ENCODE measurements at regions not wholly inside any gene's neighbourhood (a gene's known extent, or its start where the extent isn't known, plus 50 kb on each side); places are given as distances from the start of the nearest gene placed in this dataset.

DNA sequence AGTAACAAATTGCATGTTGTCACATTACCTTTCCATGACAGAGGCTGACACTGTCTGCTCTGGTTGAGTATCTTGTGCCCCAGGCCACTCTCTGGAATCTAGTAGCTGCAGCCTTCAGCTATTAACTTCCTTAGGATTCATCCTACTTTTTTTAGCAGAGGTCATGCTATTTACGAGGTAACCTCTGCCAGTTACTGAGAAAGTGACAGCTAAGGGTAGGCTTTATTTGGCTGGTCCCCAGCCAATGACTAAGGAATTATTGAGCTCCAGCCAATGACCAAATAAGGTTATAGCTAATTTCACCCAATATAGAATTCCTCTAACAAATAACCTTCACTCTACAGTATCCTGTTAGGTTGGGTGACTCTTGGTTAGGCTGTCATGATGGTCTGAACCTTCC lies 1361.7 kb downstream of the XPNPEP1 start:
- no peaks in the 10 kb centered on the region for H3K9me3 ChIP-seq (ENCODE audit: insufficient read depth, low read depth, low read length)
- H4K20me1 ChIP-seq (ENCODE audit: insufficient read depth, low read length, poor library complexity, severe bottlenecking), result no peaks in the 10 kb centered on the region
- no peaks in the 10 kb centered on the region for H3K79me2 ChIP-seq (ENCODE audit: insufficient read depth, low read length)
- no peak overlapping the region for H2AFZ ChIP-seq (ENCODE audit: low read length)
- H3K36me3 ChIP-seq (ENCODE audit: insufficient read depth, low read length), result no peaks in the 10 kb centered on the region
- no peak overlapping the region for H3K4me3 ChIP-seq (ENCODE audit: low read length, poor library complexity, severe bottlenecking)
- H3K4me2 ChIP-seq (ENCODE audit: low read depth, low read length, poor library complexity, severe bottlenecking), result no peak overlapping the region
- no peaks in the 10 kb centered on the region for H3K9me2 ChIP-seq (replicated peaks; ENCODE audit: low read depth, low read length)
- TF ChIP-seq, protein P1, sequence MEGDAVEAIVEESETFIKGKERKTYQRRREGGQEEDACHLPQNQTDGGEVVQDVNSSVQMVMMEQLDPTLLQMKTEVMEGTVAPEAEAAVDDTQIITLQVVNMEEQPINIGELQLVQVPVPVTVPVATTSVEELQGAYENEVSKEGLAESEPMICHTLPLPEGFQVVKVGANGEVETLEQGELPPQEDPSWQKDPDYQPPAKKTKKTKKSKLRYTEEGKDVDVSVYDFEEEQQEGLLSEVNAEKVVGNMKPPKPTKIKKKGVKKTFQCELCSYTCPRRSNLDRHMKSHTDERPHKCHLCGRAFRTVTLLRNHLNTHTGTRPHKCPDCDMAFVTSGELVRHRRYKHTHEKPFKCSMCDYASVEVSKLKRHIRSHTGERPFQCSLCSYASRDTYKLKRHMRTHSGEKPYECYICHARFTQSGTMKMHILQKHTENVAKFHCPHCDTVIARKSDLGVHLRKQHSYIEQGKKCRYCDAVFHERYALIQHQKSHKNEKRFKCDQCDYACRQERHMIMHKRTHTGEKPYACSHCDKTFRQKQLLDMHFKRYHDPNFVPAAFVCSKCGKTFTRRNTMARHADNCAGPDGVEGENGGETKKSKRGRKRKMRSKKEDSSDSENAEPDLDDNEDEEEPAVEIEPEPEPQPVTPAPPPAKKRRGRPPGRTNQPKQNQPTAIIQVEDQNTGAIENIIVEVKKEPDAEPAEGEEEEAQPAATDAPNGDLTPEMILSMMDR (conservative IDR thresholded peaks at IDR 0.05; ENCODE audit: low read length), result no peak
- TF ChIP-seq EZH2phosphoT487 (IDR thresholded peaks at IDR 0.05; ENCODE audit: borderline replicate concordance), result no peak
- H3K9ac ChIP-seq (ENCODE audit: low read depth, low read length, poor library complexity, severe bottlenecking), result no peak overlapping the region
- H3K27me3 ChIP-seq (ENCODE audit: insufficient read depth, low read length, poor library complexity, severe bottlenecking), result no peaks in the 10 kb centered on the region
- H3F3A ChIP-seq (ENCODE audit: low read depth), result no peaks in the 10 kb centered on the region
- H3K4me1 ChIP-seq (ENCODE audit: insufficient read depth, low read length, poor library complexity, severe bottlenecking), result no peaks in the 10 kb centered on the region

GRCh38 chr10:108560488-108560887 lies 1362.8 kb downstream of the XPNPEP1 start:
- no peak overlapping the region for H2AFZ ChIP-seq (ENCODE audit: low read length)
- H4K20me1 ChIP-seq (ENCODE audit: insufficient read depth, low read length, poor library complexity, severe bottlenecking), result no peaks in the 10 kb centered on the region
- H3K27me3 ChIP-seq (ENCODE audit: insufficient read depth, low read length, poor library complexity, severe bottlenecking), result no peaks in the 10 kb centered on the region
- no peaks in the 10 kb centered on the region for H3K36me3 ChIP-seq (ENCODE audit: insufficient read depth, low read length)
- H3F3A ChIP-seq (ENCODE audit: low read depth), result no peaks in the 10 kb centered on the region
- H3K4me2 ChIP-seq (ENCODE audit: low read depth, low read length, poor library complexity, severe bottlenecking), result no peak overlapping the region
- TF ChIP-seq, protein P1 (conservative IDR thresholded peaks at IDR 0.05; ENCODE audit: low read length), result no peak
- no peak for TF ChIP-seq EZH2phosphoT487 (IDR thresholded peaks at IDR 0.05; ENCODE audit: borderline replicate concordance)
- no peaks in the 10 kb centered on the region for H3K4me1 ChIP-seq (ENCODE audit: insufficient read depth, low read length, poor library complexity, severe bottlenecking)
- no peak overlapping the region for H3K4me3 ChIP-seq (ENCODE audit: low read length, poor library complexity, severe bottlenecking)
- no peaks in the 10 kb centered on the region for H3K9me2 ChIP-seq (replicated peaks; ENCODE audit: low read depth, low read length)
- H3K79me2 ChIP-seq (ENCODE audit: insufficient read depth, low read length), result no peaks in the 10 kb centered on the region
- no peaks in the 10 kb centered on the region for H3K9me3 ChIP-seq (ENCODE audit: insufficient read depth, low read depth, low read length)
- H3K9ac ChIP-seq (ENCODE audit: low read depth, low read length, poor library complexity, severe bottlenecking), result no peak overlapping the region

- H3F3A ChIP-seq (ENCODE audit: low read depth), result no peaks in the 10 kb centered on the region
- no peaks in the 10 kb centered on the region for H3K4me1 ChIP-seq (ENCODE audit: insufficient read depth, low read length, poor library complexity, severe bottlenecking)
- no peak overlapping the region for H3K4me3 ChIP-seq (ENCODE audit: low read length, poor library complexity, severe bottlenecking)
- H2AFZ ChIP-seq (ENCODE audit: low read length), result no peak overlapping the region
- no peaks in the 10 kb centered on the region for H3K9me2 ChIP-seq (replicated peaks; ENCODE audit: low read depth, low read length)
- no peaks in the 10 kb centered on the region for H3K9me3 ChIP-seq (ENCODE audit: insufficient read depth, low read depth, low read length)
- no peaks in the 10 kb centered on the region for H3K27me3 ChIP-seq (ENCODE audit: insufficient read depth, low read length, poor library complexity, severe bottlenecking)
- no peak overlapping the region for H3K9ac ChIP-seq (ENCODE audit: low read depth, low read length, poor library complexity, severe bottlenecking)
- no peaks in the 10 kb centered on the region for H3K36me3 ChIP-seq (ENCODE audit: insufficient read depth, low read length)
- no peaks in the 10 kb centered on the region for H4K20me1 ChIP-seq (ENCODE audit: insufficient read depth, low read length, poor library complexity, severe bottlenecking)
- H3K79me2 ChIP-seq (ENCODE audit: insufficient read depth, low read length), result no peaks in the 10 kb centered on the region
- no peak overlapping the region for H3K4me2 ChIP-seq (ENCODE audit: low read depth, low read length, poor library complexity, severe bottlenecking)
- TF ChIP-seq, protein P1 (conservative IDR thresholded peaks at IDR 0.05; ENCODE audit: low read length), result no peak
- TF ChIP-seq EZH2phosphoT487 (IDR thresholded peaks at IDR 0.05; ENCODE audit: borderline replicate concordance), result no peak
Observed at GRCh38 chr10:108556186-108556585, 1367.1 kb downstream of the XPNPEP1 start.

All from Loucy (cell line).